T47D (cell line): ENCODE measurements at regions not wholly inside any gene's neighbourhood (a gene's known extent, or its start where the extent isn't known, plus 50 kb on each side); places are given as distances from the start of the nearest gene placed in this dataset.
"Not testable (repeated sequence)": the region's sequence is repeated elsewhere in the genome, so short reads cannot be mapped to it uniquely, and the experiment has no call there.

ENCODE experiments used
- DNase-seq, 2 experiments: peaks; one replicate each; pipeline versions ENCODE4 v3.0.0 to v3.0.0-alpha.2; 2011 to 2012; ENCODE audit warnings: low read depth in 1 of 2, low spot score in 1 of 2
- JUND ChIP-seq: IDR thresholded peaks from 2 replicates; pipeline ENCODE4 v1.6.1; 2012; ENCODE audit warnings: low read depth
- in situ Hi-C: cut with HindIII; loops from 2 replicates; pipeline ENCODE4 v1.10.0; 2016; ENCODE audit warnings: low sequenced_read_pairs, low pct_unique_long_range_greater_than_20kb

- in situ Hi-C loops = no loop called here
- DNase-seq = no peak
- TF ChIP-seq JUND = no peak
Observed at GRCh38 chr17:72447251-72447640, 326.4 kb downstream of the SOX9 start.

GRCh38 chr17:72448019-72448418 lies 327.2 kb downstream of the SOX9 start:
- no peak for DNase-seq
- in situ Hi-C loops = no loop called here
- no peak for TF ChIP-seq JUND

GRCh38 chr17:72452286-72453173 lies 331.7 kb downstream of the SOX9 start:
- in situ Hi-C loops = no loop called here
- no peak for TF ChIP-seq JUND
- DNase-seq = no peak

GRCh38 chr17:72454342-72454741 lies 333.5 kb downstream of the SOX9 start:
- DNase-seq = no peak
- in situ Hi-C loops = no loop called here
- TF ChIP-seq JUND = no peak

GRCh38 chr17:72455562-72455961 lies 334.7 kb downstream of the SOX9 start:
- in situ Hi-C loops = no loop called here
- DNase-seq = no peak
- no peak for TF ChIP-seq JUND

- in situ Hi-C loops = no loop called here
- peak in 1 of 2 experiments; percentile 61 for DNase-seq
Observed at GRCh38 chr17:72456075-72456474, 335.3 kb downstream of the SOX9 start.

GRCh38 chr17:72457712-72458111 lies 336.9 kb downstream of the SOX9 start:
- no peak for DNase-seq
- no peak for TF ChIP-seq JUND
- in situ Hi-C loops = no loop called here

More at GRCh38 chr17:72456075-72456474, 335.3 kb downstream of the SOX9 start:
- no peak for TF ChIP-seq JUND

GRCh38 chr17:72458301-72458700 lies 337.5 kb downstream of the SOX9 start:
- in situ Hi-C loops = no loop called here
- no peak for DNase-seq
- TF ChIP-seq JUND = no peak

- no peak for TF ChIP-seq JUND
- DNase-seq = no peak
- in situ Hi-C loops = no loop called here
Observed at GRCh38 chr17:72460711-72461110, 339.9 kb downstream of the SOX9 start.

GRCh38 chr17:72461757-72462156 lies 340.9 kb downstream of the SOX9 start:
- TF ChIP-seq JUND = no peak
- in situ Hi-C loops = no loop called here
- DNase-seq = peak in 1 of 2 experiments; percentile 58

GRCh38 chr17:72462407-72462806 lies 341.6 kb downstream of the SOX9 start:
- in situ Hi-C loops = no loop called here
- no peak for TF ChIP-seq JUND
- DNase-seq = no peak

- no peak for DNase-seq
- TF ChIP-seq JUND = no peak
- in situ Hi-C loops = no loop called here
Observed at GRCh38 chr17:72462814-72463213, 342.0 kb downstream of the SOX9 start.

- TF ChIP-seq JUND = no peak
- peak in 1 of 2 experiments; percentile 93 for DNase-seq
- in situ Hi-C loops = no loop called here
Observed at GRCh38 chr17:72463287-72464102, 342.7 kb downstream of the SOX9 start.

- in situ Hi-C loops, DNase-seq: not testable (repeated sequence)
Observed at GRCh38 chr17:72464221-72464620, 343.4 kb downstream of the SOX9 start.
